GM21381 (cell line): ENCODE measurements at regions not wholly inside any gene's neighbourhood (a gene's known extent, or its start where the extent isn't known, plus 50 kb on each side); places are given as distances from the start of the nearest gene placed in this dataset.
"Not testable (repeated sequence)": the region's sequence is repeated elsewhere in the genome, so short reads cannot be mapped to it uniquely, and the experiment has no call there.

Experiments used
- ATAC-seq: cut with Tn5 transposase; IDR thresholded peaks from one replicate; pipeline ENCODE4 v1.9.1; 2021; ENCODE audit warnings: mild to moderate bottlenecking, moderate library complexity; ENCODE audit not compliant: unreplicated experiment

GRCh38 chr6:9236443-9236842 is 801.1 kb upstream of the SLC35B3 start:
- no peak for ATAC-seq

- ATAC-seq = no peak
Measured at GRCh38 chr6:9233686-9234085, 798.3 kb upstream of the SLC35B3 start.

GRCh38 chr6:9233226-9233625 is 797.9 kb upstream of the SLC35B3 start:
- ATAC-seq = no peak

- ATAC-seq = no peak
Measured at GRCh38 chr6:9225441-9225871, 790.1 kb upstream of the SLC35B3 start.

- ATAC-seq = no peak
Measured at GRCh38 chr6:9224539-9224938, 789.2 kb upstream of the SLC35B3 start.

- not testable (repeated sequence) for ATAC-seq
Measured at GRCh38 chr6:9213717-9214116, 778.4 kb upstream of the SLC35B3 start.

GRCh38 chr6:9208966-9209365 is 773.6 kb upstream of the SLC35B3 start:
- ATAC-seq = no peak

- ATAC-seq = no peak
Measured at GRCh38 chr6:9205645-9206044, 770.3 kb upstream of the SLC35B3 start.

- no peak for ATAC-seq
Measured at GRCh38 chr6:9204171-9204570, 768.8 kb upstream of the SLC35B3 start.

- no peak for ATAC-seq
Measured at GRCh38 chr6:9200712-9201111, 765.4 kb upstream of the SLC35B3 start.

GRCh38 chr6:9197726-9198125 is 762.4 kb upstream of the SLC35B3 start:
- no peak for ATAC-seq

GRCh38 chr6:9195322-9195721 is 760.0 kb upstream of the SLC35B3 start:
- ATAC-seq = no peak

- no peak for ATAC-seq
Measured at GRCh38 chr6:9192405-9192909, 757.1 kb upstream of the SLC35B3 start.

- ATAC-seq = no peak
Measured at GRCh38 chr6:9186148-9186547, 750.8 kb upstream of the SLC35B3 start.

- ATAC-seq = no peak
Measured at GRCh38 chr6:9178071-9178470, 742.7 kb upstream of the SLC35B3 start.

- ATAC-seq = no peak
Measured at GRCh38 chr6:9173229-9173628, 737.9 kb upstream of the SLC35B3 start.

GRCh38 chr6:9172096-9172495 is 736.8 kb upstream of the SLC35B3 start:
- ATAC-seq = no peak

GRCh38 chr6:9168669-9169068 is 733.3 kb upstream of the SLC35B3 start:
- no peak for ATAC-seq

GRCh38 chr6:9161731-9162130 is 726.4 kb upstream of the SLC35B3 start:
- no peak for ATAC-seq

- no peak for ATAC-seq
Measured at GRCh38 chr6:9159051-9159450, 723.7 kb upstream of the SLC35B3 start.

- no peak for ATAC-seq
Measured at GRCh38 chr6:9155836-9156235, 720.5 kb upstream of the SLC35B3 start.

- ATAC-seq = no peak
Measured at GRCh38 chr6:9143140-9143539, 707.8 kb upstream of the SLC35B3 start.

GRCh38 chr6:9140951-9141460 is 705.7 kb upstream of the SLC35B3 start:
- no peak for ATAC-seq
